ENCODE measurements at regions not wholly inside any gene's neighbourhood (a gene's known extent, or its start where the extent isn't known, plus 50 kb on each side); places are given as distances from the start of the nearest gene placed in this dataset.

GRCh38 chr9:115635680-115636383 is 517.8 kb upstream of the PAPPA start:
- Mint-ChIP-seq H3K27me3 (no peaks in the 10 kb centered on the region), H3K9me3 (peaks cover 3% of the 10 kb centered on the region), H3K27ac (no peak overlapping the region), H3K36me3 (no peaks in the 10 kb centered on the region), H3K4me3 (no peak overlapping the region), H3K4me1 (no peaks in the 10 kb centered on the region)
- no peak for ATAC-seq

GRCh38 chr9:115636596-115636995 is 517.0 kb upstream of the PAPPA start:
- no peaks in the 10 kb centered on the region for H3K27me3 Mint-ChIP-seq
- H3K4me3 Mint-ChIP-seq: no peak overlapping the region
- H3K4me1 Mint-ChIP-seq: no peaks in the 10 kb centered on the region
- no peak for ATAC-seq
- H3K9me3 Mint-ChIP-seq: peaks cover 3% of the 10 kb centered on the region
- no peaks in the 10 kb centered on the region for H3K36me3 Mint-ChIP-seq
- H3K27ac Mint-ChIP-seq: no peak overlapping the region

- peaks cover 3% of the 10 kb centered on the region for H3K9me3 Mint-ChIP-seq
- H3K27ac Mint-ChIP-seq: no peak overlapping the region
- no peaks in the 10 kb centered on the region for H3K36me3 Mint-ChIP-seq
- no peaks in the 10 kb centered on the region for H3K27me3 Mint-ChIP-seq
- ATAC-seq: no peak
- no peaks in the 10 kb centered on the region for H3K4me1 Mint-ChIP-seq
- no peak overlapping the region for H3K4me3 Mint-ChIP-seq
Observed at GRCh38 chr9:115637661-115638060, 515.9 kb upstream of the PAPPA start.

- H3K27ac Mint-ChIP-seq: no peak overlapping the region
- no peak overlapping the region for H3K4me3 Mint-ChIP-seq
- H3K9me3 Mint-ChIP-seq: no peaks in the 10 kb centered on the region
- H3K27me3 Mint-ChIP-seq: no peaks in the 10 kb centered on the region
- no peak for ATAC-seq
- no peaks in the 10 kb centered on the region for H3K4me1 Mint-ChIP-seq
- H3K36me3 Mint-ChIP-seq: no peaks in the 10 kb centered on the region
Observed at GRCh38 chr9:115640887-115641286, 512.7 kb upstream of the PAPPA start.

- no peak overlapping the region for H3K4me3 Mint-ChIP-seq
- H3K4me1 Mint-ChIP-seq: no peaks in the 10 kb centered on the region
- no peak overlapping the region for H3K27ac Mint-ChIP-seq
- ATAC-seq: no peak
- H3K27me3 Mint-ChIP-seq: no peaks in the 10 kb centered on the region
- H3K36me3 Mint-ChIP-seq: no peaks in the 10 kb centered on the region
- H3K9me3 Mint-ChIP-seq: no peaks in the 10 kb centered on the region
Observed at GRCh38 chr9:115642285-115642684, 511.3 kb upstream of the PAPPA start.

- Mint-ChIP-seq H3K27me3 (no peaks in the 10 kb centered on the region), H3K36me3 (no peaks in the 10 kb centered on the region), H3K9me3 (no peaks in the 10 kb centered on the region), H3K4me3 (no peak overlapping the region), H3K27ac (no peak overlapping the region), H3K4me1 (no peaks in the 10 kb centered on the region)
- no peak for ATAC-seq
Observed at GRCh38 chr9:115643948-115644727, 509.5 kb upstream of the PAPPA start.

- Mint-ChIP-seq H3K9me3 (no peaks in the 10 kb centered on the region), H3K4me1 (no peaks in the 10 kb centered on the region), H3K27ac (no peak overlapping the region), H3K36me3 (no peaks in the 10 kb centered on the region), H3K27me3 (no peaks in the 10 kb centered on the region), H3K4me3 (no peak overlapping the region)
- no peak for ATAC-seq
Observed at GRCh38 chr9:115649991-115650472, 503.6 kb upstream of the PAPPA start.

GRCh38 chr9:115650768-115651167 is 502.8 kb upstream of the PAPPA start:
- Mint-ChIP-seq H3K36me3 (no peaks in the 10 kb centered on the region), H3K4me3 (no peak overlapping the region), H3K27ac (no peak overlapping the region), H3K9me3 (no peaks in the 10 kb centered on the region), H3K4me1 (no peaks in the 10 kb centered on the region), H3K27me3 (no peaks in the 10 kb centered on the region)
- ATAC-seq: no peak

- H3K27me3 Mint-ChIP-seq: no peaks in the 10 kb centered on the region
- no peak overlapping the region for H3K4me3 Mint-ChIP-seq
- no peak overlapping the region for H3K27ac Mint-ChIP-seq
Observed at GRCh38 chr9:115651461-115651860, 502.1 kb upstream of the PAPPA start.

GRCh38 chr9:115653171-115653606 is 500.4 kb upstream of the PAPPA start:
- Mint-ChIP-seq H3K36me3 (no peaks in the 10 kb centered on the region), H3K4me3 (no peak overlapping the region), H3K4me1 (no peaks in the 10 kb centered on the region), H3K9me3 (no peaks in the 10 kb centered on the region), H3K27me3 (no peaks in the 10 kb centered on the region), H3K27ac (no peak overlapping the region)
- no peak for ATAC-seq

More at GRCh38 chr9:115651461-115651860, 502.1 kb upstream of the PAPPA start:
- ATAC-seq: no peak
- Mint-ChIP-seq H3K4me1 (no peaks in the 10 kb centered on the region), H3K36me3 (no peaks in the 10 kb centered on the region), H3K9me3 (no peaks in the 10 kb centered on the region)

- no peaks in the 10 kb centered on the region for H3K9me3 Mint-ChIP-seq
- H3K4me3 Mint-ChIP-seq: no peak overlapping the region
- H3K36me3 Mint-ChIP-seq: no peaks in the 10 kb centered on the region
- no peaks in the 10 kb centered on the region for H3K4me1 Mint-ChIP-seq
- no peaks in the 10 kb centered on the region for H3K27me3 Mint-ChIP-seq
- no peak for ATAC-seq
- no peak overlapping the region for H3K27ac Mint-ChIP-seq
Observed at GRCh38 chr9:115657695-115658094, 495.9 kb upstream of the PAPPA start.

- H3K27me3 Mint-ChIP-seq: no peaks in the 10 kb centered on the region
- ATAC-seq: no peak
- no peak overlapping the region for H3K4me3 Mint-ChIP-seq
- H3K36me3 Mint-ChIP-seq: no peaks in the 10 kb centered on the region
- no peak overlapping the region for H3K27ac Mint-ChIP-seq
- H3K9me3 Mint-ChIP-seq: no peaks in the 10 kb centered on the region
- H3K4me1 Mint-ChIP-seq: peaks cover 4% of the 10 kb centered on the region
Observed at GRCh38 chr9:115665519-115665918, 488.1 kb upstream of the PAPPA start.

- ATAC-seq: no peak
- no peak overlapping the region for H3K4me3 Mint-ChIP-seq
Observed at GRCh38 chr9:115668521-115668920, 485.1 kb upstream of the PAPPA start.

GRCh38 chr9:115671236-115671962 is 482.2 kb upstream of the PAPPA start:
- Mint-ChIP-seq H3K27ac (no peak overlapping the region), H3K4me1 (peaks cover under 1% of the 10 kb centered on the region), H3K4me3 (no peak overlapping the region), H3K27me3 (no peaks in the 10 kb centered on the region), H3K36me3 (no peaks in the 10 kb centered on the region), H3K9me3 (peaks cover 3% of the 10 kb centered on the region)
- no peak for ATAC-seq

More at GRCh38 chr9:115668521-115668920, 485.1 kb upstream of the PAPPA start:
- H3K36me3 Mint-ChIP-seq: no peaks in the 10 kb centered on the region
- no peak overlapping the region for H3K27ac Mint-ChIP-seq
- H3K4me1 Mint-ChIP-seq: peaks cover 4% of the 10 kb centered on the region
- no peaks in the 10 kb centered on the region for H3K27me3 Mint-ChIP-seq
- H3K9me3 Mint-ChIP-seq: peaks cover 2% of the 10 kb centered on the region

GRCh38 chr9:115671963-115672305 is 481.7 kb upstream of the PAPPA start:
- ATAC-seq: no peak
- Mint-ChIP-seq H3K36me3 (no peaks in the 10 kb centered on the region), H3K4me3 (no peak overlapping the region)

More at GRCh38 chr9:115671963-115672305, 481.7 kb upstream of the PAPPA start:
- Mint-ChIP-seq H3K27me3 (no peaks in the 10 kb centered on the region), H3K4me1 (no peaks in the 10 kb centered on the region), H3K9me3 (peaks cover 5% of the 10 kb centered on the region), H3K27ac (no peak overlapping the region)

Data from stimulated activated memory B cell treated with anti-CD40 and anti-IgM and Interleukin-4, amounts not matched to agents 10 μg/mL and 1 μg/mL and 100 μg/mL, for 72 hours (primary cell).